ENCODE measurements at regions not wholly inside any gene's neighbourhood (a gene's known extent, or its start where the extent isn't known, plus 50 kb on each side); places are given as distances from the start of the nearest gene placed in this dataset.

- Histone ChIP-seq H3K79me2 (ENCODE audit: control insufficient read depth, low read length) (no peaks in the 10 kb centered on the region), H3K4me1 (ENCODE audit: control insufficient read depth, low read length) (no peaks in the 10 kb centered on the region), H4K20me1 (ENCODE audit: control insufficient read depth, insufficient read depth, low read depth, low read length) (no peaks in the 10 kb centered on the region), H3K27ac (ENCODE audit: low read depth, low read length) (no peak overlapping the region), H3K27me3 (ENCODE audit: control insufficient read depth, low read length) (0 out of 2 replicates have a peak, but pooled peaks cover 3% of the 10 kb centered on the region), H3K9me2 (replicated peaks; ENCODE audit: control insufficient read depth, low read length) (no peaks in the 10 kb centered on the region), H3K9me3 (ENCODE audit: control insufficient read depth, insufficient read depth, low read length) (no peaks in the 10 kb centered on the region), H3K4me3 (ENCODE audit: low read length) (no peak overlapping the region), H3K36me3 (ENCODE audit: control insufficient read depth, low read length) (no peaks in the 10 kb centered on the region), H3F3A (ENCODE audit: control insufficient read depth, insufficient read depth) (no peaks in the 10 kb centered on the region), H3K4me2 (ENCODE audit: low read length) (no peak overlapping the region)
- TF ChIP-seq, protein P1, sequence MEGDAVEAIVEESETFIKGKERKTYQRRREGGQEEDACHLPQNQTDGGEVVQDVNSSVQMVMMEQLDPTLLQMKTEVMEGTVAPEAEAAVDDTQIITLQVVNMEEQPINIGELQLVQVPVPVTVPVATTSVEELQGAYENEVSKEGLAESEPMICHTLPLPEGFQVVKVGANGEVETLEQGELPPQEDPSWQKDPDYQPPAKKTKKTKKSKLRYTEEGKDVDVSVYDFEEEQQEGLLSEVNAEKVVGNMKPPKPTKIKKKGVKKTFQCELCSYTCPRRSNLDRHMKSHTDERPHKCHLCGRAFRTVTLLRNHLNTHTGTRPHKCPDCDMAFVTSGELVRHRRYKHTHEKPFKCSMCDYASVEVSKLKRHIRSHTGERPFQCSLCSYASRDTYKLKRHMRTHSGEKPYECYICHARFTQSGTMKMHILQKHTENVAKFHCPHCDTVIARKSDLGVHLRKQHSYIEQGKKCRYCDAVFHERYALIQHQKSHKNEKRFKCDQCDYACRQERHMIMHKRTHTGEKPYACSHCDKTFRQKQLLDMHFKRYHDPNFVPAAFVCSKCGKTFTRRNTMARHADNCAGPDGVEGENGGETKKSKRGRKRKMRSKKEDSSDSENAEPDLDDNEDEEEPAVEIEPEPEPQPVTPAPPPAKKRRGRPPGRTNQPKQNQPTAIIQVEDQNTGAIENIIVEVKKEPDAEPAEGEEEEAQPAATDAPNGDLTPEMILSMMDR (IDR thresholded peaks at IDR 0.05; ENCODE audit: low read depth, low read length, poor library complexity, severe bottlenecking) = no peak
- TF ChIP-seq EZH2phosphoT487 (IDR thresholded peaks at IDR 0.05; ENCODE audit: borderline replicate concordance, low read length) = no peak
Observed at GRCh38 chr16:74232806-74233465, 63.7 kb upstream of the PSMD7 start.

GRCh38 chr16:74230126-74230525 is 66.5 kb upstream of the PSMD7 start:
- no peak for TF ChIP-seq EZH2phosphoT487 (IDR thresholded peaks at IDR 0.05; ENCODE audit: borderline replicate concordance, low read length)
- TF ChIP-seq, protein P1 (IDR thresholded peaks at IDR 0.05; ENCODE audit: low read depth, low read length, poor library complexity, severe bottlenecking) = no peak
- H3K9me3 ChIP-seq (ENCODE audit: control insufficient read depth, insufficient read depth, low read length) = no peaks in the 10 kb centered on the region
- no peaks in the 10 kb centered on the region for H3K36me3 ChIP-seq (ENCODE audit: control insufficient read depth, low read length)
- H3F3A ChIP-seq (ENCODE audit: control insufficient read depth, insufficient read depth) = no peaks in the 10 kb centered on the region
- H3K4me3 ChIP-seq (ENCODE audit: low read length) = no peak overlapping the region
- H3K79me2 ChIP-seq (ENCODE audit: control insufficient read depth, low read length) = no peaks in the 10 kb centered on the region
- H4K20me1 ChIP-seq (ENCODE audit: control insufficient read depth, insufficient read depth, low read depth, low read length) = no peaks in the 10 kb centered on the region
- no peak overlapping the region for H3K4me2 ChIP-seq (ENCODE audit: low read length)
- no peaks in the 10 kb centered on the region for H3K4me1 ChIP-seq (ENCODE audit: control insufficient read depth, low read length)
- H3K9me2 ChIP-seq (replicated peaks; ENCODE audit: control insufficient read depth, low read length) = no peaks in the 10 kb centered on the region
- H3K27ac ChIP-seq (ENCODE audit: low read depth, low read length) = no peak overlapping the region
- 0 out of 2 replicates have a peak, but pooled peaks cover 3% of the 10 kb centered on the region for H3K27me3 ChIP-seq (ENCODE audit: control insufficient read depth, low read length)

GRCh38 chr16:74226338-74226954 is 70.2 kb upstream of the PSMD7 start:
- Histone ChIP-seq H3K4me1 (ENCODE audit: control insufficient read depth, low read length) (no peaks in the 10 kb centered on the region), H3K27ac (ENCODE audit: low read depth, low read length) (no peak overlapping the region), H3K4me2 (ENCODE audit: low read length) (no peak overlapping the region), H3K9me3 (ENCODE audit: control insufficient read depth, insufficient read depth, low read length) (no peaks in the 10 kb centered on the region), H3K27me3 (ENCODE audit: control insufficient read depth, low read length) (no peaks in the 10 kb centered on the region), H4K20me1 (ENCODE audit: control insufficient read depth, insufficient read depth, low read depth, low read length) (no peaks in the 10 kb centered on the region), H3K79me2 (ENCODE audit: control insufficient read depth, low read length) (no peaks in the 10 kb centered on the region), H3K9me2 (replicated peaks; ENCODE audit: control insufficient read depth, low read length) (no peaks in the 10 kb centered on the region), H3K36me3 (ENCODE audit: control insufficient read depth, low read length) (no peaks in the 10 kb centered on the region), H3K4me3 (ENCODE audit: low read length) (no peak overlapping the region), H3F3A (ENCODE audit: control insufficient read depth, insufficient read depth) (no peaks in the 10 kb centered on the region)
- TF ChIP-seq EZH2phosphoT487 (IDR thresholded peaks at IDR 0.05; ENCODE audit: borderline replicate concordance, low read length) = no peak
- TF ChIP-seq, protein P1 (IDR thresholded peaks at IDR 0.05; ENCODE audit: low read depth, low read length, poor library complexity, severe bottlenecking) = peak; percentile 51

All from DOHH2 (cell line).